Ovary (tissue), 7 donors: ENCODE measurements at regions not wholly inside any gene's neighbourhood (a gene's known extent, or its start where the extent isn't known, plus 50 kb on each side); places are given as distances from the start of the nearest gene placed in this dataset.

Experiments used
- DNase-seq, 5 donors: peaks; one replicate each; pipeline ENCODE4 v3.0.0-alpha.2; 2019 to 2020
- H3K27ac ChIP-seq, 2 donors: fragments of 200-600 bp; one replicate each; pipeline versions ENCODE4 v1.5.1 to v1.8.0; 2019 to 2022
- H3K27me3 ChIP-seq: fragments of 200-600 bp; one replicate; pipeline ENCODE4 v1.8.0; 2022
- H3K36me3 ChIP-seq: fragments of 200-600 bp; sonication (generic); one replicate; pipeline ENCODE4 v1.5.1; 2019
- H3K4me1 ChIP-seq: one replicate; pipeline ENCODE4 v1.8.1; 2013; ENCODE audit warnings: mild to moderate bottlenecking, moderate library complexity; ENCODE audit not compliant: insufficient read depth
- H3K4me3 ChIP-seq: fragments of 200-600 bp; sonication (generic); one replicate; pipeline ENCODE4 v1.5.1; 2017
- H3K9me3 ChIP-seq, 2 donors: fragments of 200-600 bp in 1 of 2; sonication (generic) in 1 of 2; one replicate each; pipeline versions ENCODE4 v1.5.1 to v1.8.1; 2013 to 2019; ENCODE audit warnings: mild to moderate bottlenecking in 1 of 2, moderate library complexity in 1 of 2
- EP300 ChIP-seq: sonication (generic); formaldehyde crosslinking; IDR thresholded peaks from one replicate; pipeline ENCODE4 v1.6.1; 2017; ENCODE audit warnings: antibody characterized with exemption
- POLR2A ChIP-seq: fragments of 450-650 bp; IDR thresholded peaks from one replicate; pipeline ENCODE4 v1.6.1; 2017; ENCODE audit warnings: antibody characterized with exemption, mild to moderate bottlenecking, moderate library complexity
- WGBS, 3 donors: extraction: QIAGEN DNeasy Blood & Tissue Kit in 1 of 3; methylation state at CpG; one replicate each; pipeline versions ENCODE4 v1.1.5 to v1.1.7; 2013 to 2017; 5-methylcytosine and 5-hydroxymethylcytosine counted together
- intact Hi-C, 4 donors: fragments of 100-400 bp; cut with DNase I; formaldehyde crosslinking; loops; one replicate each; pipeline versions ENCODE4 v1.11.0 to v1.15.1; 2022 to 2023
- TF ChIP-seq, protein P1 (sequence below), 3 donors: fragments of 450-650 bp in 2 of 3; fragments of 200-600 bp in 1 of 3; IDR thresholded peaks; one replicate each; pipeline versions ENCODE4 v1.5.1 to v1.8.0; 2016 to 2022; ENCODE audit warnings: antibody characterized with exemption in 3 of 3, mild to moderate bottlenecking in 1 of 3
- donor health status: DM: no; HTN: no; CAD: no; lungs with moderate emphysema.
- donor health status: DM: no; HTN: no; CAD: no.
- donor health status: Bipolar disorder and iron deficiency.
- donor health status: DM: no; HTN: no; CAD: no.
- donor health status: DM: yes; HTN: yes; CAD: no.

DNA sequence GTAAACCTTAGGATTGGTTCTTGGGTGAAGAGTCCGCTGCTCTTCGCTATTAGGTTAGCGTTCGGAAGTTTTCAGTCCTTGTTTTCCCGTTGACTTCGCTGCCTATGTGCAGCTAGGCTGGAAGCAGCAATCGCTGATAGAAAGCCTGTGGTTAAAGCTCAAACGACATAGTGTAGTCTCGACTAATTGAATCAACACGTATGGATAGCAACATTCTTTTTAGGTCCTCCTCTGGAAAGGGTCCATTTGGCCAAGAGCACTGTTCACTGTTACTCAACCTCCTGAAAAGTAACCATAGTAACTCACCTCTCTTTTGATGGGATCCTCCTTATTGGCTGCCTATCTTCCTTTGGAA lies 355.5 kb downstream of the SNAPC1 start:
- Histone ChIP-seq H3K36me3 (no peaks in the 10 kb centered on the region), H3K27ac (no peak overlapping the region), H3K4me1 (no peaks in the 10 kb centered on the region), H3K9me3 (no peaks in the 10 kb centered on the region), H3K27me3 (no peaks in the 10 kb centered on the region), H3K4me3 (no peak overlapping the region)
- 0 to 3% (median 2%) methylated on average over 10 of the region's 10 CpGs for WGBS, 3 donors
- TF ChIP-seq, protein P1, sequence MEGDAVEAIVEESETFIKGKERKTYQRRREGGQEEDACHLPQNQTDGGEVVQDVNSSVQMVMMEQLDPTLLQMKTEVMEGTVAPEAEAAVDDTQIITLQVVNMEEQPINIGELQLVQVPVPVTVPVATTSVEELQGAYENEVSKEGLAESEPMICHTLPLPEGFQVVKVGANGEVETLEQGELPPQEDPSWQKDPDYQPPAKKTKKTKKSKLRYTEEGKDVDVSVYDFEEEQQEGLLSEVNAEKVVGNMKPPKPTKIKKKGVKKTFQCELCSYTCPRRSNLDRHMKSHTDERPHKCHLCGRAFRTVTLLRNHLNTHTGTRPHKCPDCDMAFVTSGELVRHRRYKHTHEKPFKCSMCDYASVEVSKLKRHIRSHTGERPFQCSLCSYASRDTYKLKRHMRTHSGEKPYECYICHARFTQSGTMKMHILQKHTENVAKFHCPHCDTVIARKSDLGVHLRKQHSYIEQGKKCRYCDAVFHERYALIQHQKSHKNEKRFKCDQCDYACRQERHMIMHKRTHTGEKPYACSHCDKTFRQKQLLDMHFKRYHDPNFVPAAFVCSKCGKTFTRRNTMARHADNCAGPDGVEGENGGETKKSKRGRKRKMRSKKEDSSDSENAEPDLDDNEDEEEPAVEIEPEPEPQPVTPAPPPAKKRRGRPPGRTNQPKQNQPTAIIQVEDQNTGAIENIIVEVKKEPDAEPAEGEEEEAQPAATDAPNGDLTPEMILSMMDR (IDR thresholded peaks at IDR 0.05), result no peak
- TF ChIP-seq EP300 (no peak), POLR2A (no peak)
- DNase-seq, result no peak
- intact Hi-C loops, result no loop called here

GRCh38 chr14:62118461-62118860 lies 356.2 kb downstream of the SNAPC1 start:
- Histone ChIP-seq H3K9me3 (no peaks in the 10 kb centered on the region), H3K27me3 (no peaks in the 10 kb centered on the region), H3K4me1 (no peaks in the 10 kb centered on the region), H3K4me3 (no peak overlapping the region), H3K27ac (no peak overlapping the region), H3K36me3 (no peaks in the 10 kb centered on the region)
- intact Hi-C loops, result no loop called here
- no peak for DNase-seq
- WGBS, 3 donors, result 69 to 81% (median 81%) methylated on average over 4 of the region's 4 CpGs
- no peak for TF ChIP-seq POLR2A
- TF ChIP-seq, protein P1 (IDR thresholded peaks at IDR 0.05), result no peak
- no peak for TF ChIP-seq EP300

DNA sequence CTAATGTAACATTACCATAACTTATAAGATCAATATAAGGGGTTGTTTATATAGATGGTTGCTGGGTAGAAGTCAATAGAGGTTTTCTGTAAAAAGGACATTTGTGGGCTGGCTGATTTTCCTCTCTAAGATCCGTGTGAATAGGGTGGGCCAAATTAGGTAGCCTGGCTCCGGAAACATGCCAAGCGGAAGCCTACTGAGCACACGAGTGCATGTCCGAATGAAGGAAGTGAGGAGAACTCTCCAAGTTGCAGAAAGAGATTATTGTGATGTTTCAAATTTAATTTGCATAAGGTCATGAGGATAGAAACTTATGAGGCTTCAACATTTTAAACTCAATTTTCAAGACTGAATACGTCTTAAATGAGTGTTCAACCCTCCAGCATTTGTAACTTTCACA lies 356.7 kb downstream of the SNAPC1 start:
- WGBS, 3 donors, result 62 to 78% (median 74%) methylated on average over 6 of the region's 6 CpGs
- Histone ChIP-seq H3K27me3 (no peaks in the 10 kb centered on the region), H3K27ac (no peak overlapping the region), H3K9me3 (no peaks in the 10 kb centered on the region), H3K36me3 (no peaks in the 10 kb centered on the region), H3K4me1 (no peaks in the 10 kb centered on the region), H3K4me3 (no peak overlapping the region)
- DNase-seq, result no peak
- TF ChIP-seq, protein P1 (IDR thresholded peaks at IDR 0.05), result no peak
- TF ChIP-seq EP300, result no peak
- no peak for TF ChIP-seq POLR2A
- intact Hi-C loops, result no loop called here

- intact Hi-C loops, result no loop called here
- Histone ChIP-seq H3K27me3 (no peaks in the 10 kb centered on the region), H3K4me3 (no peak overlapping the region), H3K9me3 (no peaks in the 10 kb centered on the region), H3K27ac (no peak overlapping the region), H3K4me1 (no peaks in the 10 kb centered on the region), H3K36me3 (no peaks in the 10 kb centered on the region)
- TF ChIP-seq EP300, result no peak
- TF ChIP-seq, protein P1 (IDR thresholded peaks at IDR 0.05), result no peak
- TF ChIP-seq POLR2A, result no peak
- no peak for DNase-seq
- 69 to 89% (median 87%) methylated on average over 2 of the region's 2 CpGs for WGBS, 3 donors
These were observed 361.7 kb downstream of the SNAPC1 start for GRCh38 chr14:62123961-62124360.

GRCh38 chr14:62125793-62126192 lies 363.6 kb downstream of the SNAPC1 start:
- Histone ChIP-seq H3K4me3 (no peak overlapping the region), H3K36me3 (no peaks in the 10 kb centered on the region), H3K9me3 (no peaks in the 10 kb centered on the region), H3K27me3 (no peaks in the 10 kb centered on the region), H3K27ac (no peak overlapping the region), H3K4me1 (no peaks in the 10 kb centered on the region)
- TF ChIP-seq EP300, result no peak
- TF ChIP-seq POLR2A, result no peak
- TF ChIP-seq, protein P1 (IDR thresholded peaks at IDR 0.05), result no peak
- DNase-seq, result no peak
- intact Hi-C loops, result no loop called here
